Forelimb muscle (tissue), 1 donor: ENCODE measurements at regions not wholly inside any gene's neighbourhood (a gene's known extent, or its start where the extent isn't known, plus 50 kb on each side); places are given as distances from the start of the nearest gene placed in this dataset.

Experiments used
- DNase-seq: peaks from one replicate; pipeline ENCODE4 v3.0.0-alpha.2; 2013; ENCODE audit warnings: low read depth

DNA sequence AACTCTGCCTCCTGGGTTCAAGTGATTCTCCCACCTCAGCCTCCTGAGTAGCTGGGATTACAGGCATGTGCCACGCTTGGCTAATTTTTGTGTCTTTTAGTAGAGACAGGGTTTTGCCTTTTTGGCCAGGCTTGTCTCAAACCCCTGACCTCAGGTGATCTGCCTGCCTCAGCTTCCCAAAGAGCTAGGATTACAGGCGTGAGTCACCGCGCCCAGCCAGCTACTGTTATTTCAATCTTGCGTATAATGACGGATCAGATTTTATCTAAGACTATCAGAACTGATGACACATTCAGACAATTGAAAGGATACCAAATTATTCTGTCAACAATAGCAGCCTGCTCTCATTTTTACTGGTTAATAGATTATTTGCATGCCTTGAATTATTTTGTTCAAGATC, 612.2 kb downstream of the ZIC1 start:
- no peak for DNase-seq

DNA sequence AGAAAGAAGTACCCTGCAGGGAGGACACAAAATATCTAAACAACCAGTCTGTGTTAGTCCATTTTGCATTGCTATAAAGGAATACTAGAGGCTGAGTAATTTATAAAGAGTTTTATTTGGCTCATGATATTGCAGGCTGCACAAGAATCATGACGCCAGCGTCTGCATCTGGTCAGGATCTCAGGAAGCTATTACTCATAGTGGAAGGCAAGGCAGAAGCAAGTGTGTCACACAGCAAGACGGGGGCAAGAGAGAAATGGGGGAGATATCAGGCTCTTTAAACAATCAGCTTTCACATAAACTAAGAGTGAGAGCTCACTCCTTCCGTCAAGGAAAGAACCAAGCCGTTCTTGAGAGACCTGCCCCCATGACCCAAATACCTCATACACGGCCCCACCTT, 614.8 kb downstream of the ZIC1 start:
- DNase-seq = no peak

DNA sequence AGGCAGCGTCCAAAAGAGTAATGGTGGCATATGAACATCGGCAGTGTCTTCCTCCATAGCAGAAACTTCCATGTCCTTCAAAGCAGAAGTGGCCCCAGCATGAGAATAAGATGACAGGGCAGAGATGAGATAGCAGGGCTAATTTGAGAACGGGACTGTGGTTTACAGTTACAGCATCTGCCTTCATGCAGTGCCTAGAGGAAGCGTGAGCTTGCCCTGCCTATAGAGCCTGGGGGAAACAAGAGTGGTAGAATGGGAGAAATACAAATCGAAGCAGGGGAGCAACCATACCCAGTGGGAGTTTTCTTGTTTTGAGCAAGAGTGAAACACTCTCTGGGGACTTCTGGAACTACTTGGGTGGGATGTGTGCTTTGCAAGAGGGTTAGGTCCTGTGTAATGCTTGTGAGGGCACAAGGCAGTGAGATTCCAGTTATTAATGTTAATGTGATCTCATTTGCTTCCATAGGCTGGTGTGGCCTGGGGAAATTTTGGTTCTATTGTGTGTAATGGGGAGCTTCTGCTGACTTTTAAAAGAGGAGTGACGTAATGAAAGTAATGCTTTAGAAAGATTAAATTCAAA, 616.9 kb downstream of the ZIC1 start:
- no peak for DNase-seq

DNA sequence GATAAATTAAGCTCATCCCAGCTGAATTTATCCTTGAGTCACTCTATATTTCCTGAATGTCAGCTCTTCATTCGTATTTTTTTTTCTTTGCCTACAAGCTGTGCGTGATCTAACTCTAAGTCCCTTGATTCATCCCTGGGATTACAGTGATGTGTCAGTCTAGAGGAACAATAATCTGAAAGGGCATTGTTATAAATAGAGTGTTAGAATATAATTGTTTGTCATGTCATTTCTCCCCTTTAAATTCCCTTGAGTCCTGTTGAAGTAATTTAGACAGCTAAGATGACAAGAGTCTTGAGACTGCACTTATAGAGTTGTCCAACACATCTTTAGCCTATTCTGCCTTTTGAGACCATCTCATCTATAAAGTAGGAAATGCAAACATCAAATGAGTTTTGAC, 621.8 kb downstream of the ZIC1 start:
- no peak for DNase-seq

DNA sequence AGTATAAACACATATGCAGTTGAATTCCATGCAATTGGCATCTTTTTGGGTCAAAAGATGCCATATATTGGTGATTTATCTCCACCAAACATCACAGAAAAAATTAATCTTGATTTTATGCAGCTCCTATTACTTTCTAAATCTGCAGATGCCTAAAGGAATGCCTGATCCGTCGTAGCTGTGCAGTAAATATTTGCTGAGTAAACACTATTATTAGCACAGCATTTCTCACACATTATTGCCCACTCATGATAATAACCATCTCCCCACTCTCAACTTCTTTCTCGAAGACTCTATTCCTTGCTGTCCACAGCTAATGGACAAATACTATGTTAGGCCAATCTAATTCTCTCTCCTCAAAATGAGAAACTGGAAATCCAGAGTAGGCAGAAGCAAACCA, 625.2 kb downstream of the ZIC1 start:
- no peak for DNase-seq

DNA sequence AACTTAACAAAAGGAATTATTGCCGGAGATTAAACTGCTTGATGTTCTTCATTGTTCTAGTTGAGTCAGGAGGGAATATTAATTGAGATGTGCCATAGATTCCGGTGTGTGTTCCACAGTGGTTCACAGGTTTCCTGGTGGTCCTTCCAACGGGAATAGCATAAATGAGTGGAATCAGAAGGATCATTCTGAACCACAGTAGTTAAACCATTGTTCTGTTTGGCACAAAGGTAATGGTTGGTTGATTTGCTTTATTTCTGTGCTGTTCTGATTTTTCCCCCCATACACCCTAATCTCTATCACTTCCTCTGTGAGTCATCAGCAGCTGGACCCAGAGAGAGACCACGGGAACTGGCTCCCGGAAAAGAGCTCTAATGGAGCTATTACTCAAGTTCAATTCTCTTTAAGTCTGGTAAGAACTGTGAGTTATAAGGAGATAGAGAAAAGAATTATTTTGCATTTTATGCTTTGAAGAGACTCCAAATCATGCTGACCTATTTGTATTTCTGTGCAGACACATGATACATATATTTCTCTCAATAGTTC, 627.2 kb downstream of the ZIC1 start:
- no peak for DNase-seq

DNA sequence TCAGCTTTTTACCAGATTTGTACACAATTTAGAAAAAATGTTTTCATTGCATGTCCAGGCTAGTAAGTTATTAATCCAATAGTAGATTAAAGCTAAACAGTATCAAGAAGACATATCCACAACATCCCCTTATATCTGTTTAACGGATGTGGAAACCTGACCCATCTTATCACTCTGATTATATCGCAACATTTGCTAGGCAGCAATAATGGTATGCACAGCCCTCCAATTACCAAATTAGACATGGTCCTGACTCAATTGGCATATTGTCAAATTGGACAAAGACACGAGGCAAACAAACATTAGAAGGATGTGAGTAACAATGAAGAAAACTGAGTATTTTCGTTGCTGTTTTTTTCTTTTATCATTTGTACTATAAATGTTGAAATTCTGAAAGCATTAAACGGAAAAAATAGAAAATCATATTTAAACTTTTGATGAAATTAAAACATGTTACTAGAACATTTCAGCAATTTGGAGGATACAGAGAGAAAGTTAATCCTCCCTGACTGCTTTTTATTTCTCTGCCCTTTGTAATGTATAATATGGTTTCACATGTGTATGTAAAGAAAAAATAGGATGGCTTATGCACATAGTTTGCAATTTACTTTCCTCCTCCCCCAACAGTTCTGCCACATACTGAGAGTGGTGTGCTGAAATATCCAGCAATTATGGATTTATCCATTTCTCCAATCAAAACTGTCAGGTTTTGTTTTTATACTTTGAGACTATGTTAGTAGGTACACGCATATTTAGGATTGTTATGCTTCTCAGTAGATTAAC, 633.7 kb downstream of the ZIC1 start:
- no peak for DNase-seq

DNA sequence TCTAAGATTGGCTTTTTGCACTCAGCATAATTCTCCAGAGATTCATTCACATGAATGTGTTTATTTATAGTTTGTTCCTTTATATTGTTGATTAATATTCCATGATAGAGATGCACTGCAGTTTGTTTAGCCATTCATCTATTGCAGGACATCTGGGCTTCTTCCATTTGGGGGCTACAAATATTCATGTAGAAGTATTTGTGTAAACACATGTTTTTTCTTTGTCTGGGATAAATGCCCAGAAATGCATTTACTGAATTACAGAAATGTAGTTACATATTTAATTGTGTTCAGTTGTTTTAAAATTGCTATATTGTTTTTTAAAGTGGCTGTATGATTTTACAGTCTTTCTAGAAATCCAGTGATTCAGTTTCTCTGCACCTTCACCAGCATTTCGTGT, 635.0 kb downstream of the ZIC1 start:
- peak; percentile 16 for DNase-seq

DNA sequence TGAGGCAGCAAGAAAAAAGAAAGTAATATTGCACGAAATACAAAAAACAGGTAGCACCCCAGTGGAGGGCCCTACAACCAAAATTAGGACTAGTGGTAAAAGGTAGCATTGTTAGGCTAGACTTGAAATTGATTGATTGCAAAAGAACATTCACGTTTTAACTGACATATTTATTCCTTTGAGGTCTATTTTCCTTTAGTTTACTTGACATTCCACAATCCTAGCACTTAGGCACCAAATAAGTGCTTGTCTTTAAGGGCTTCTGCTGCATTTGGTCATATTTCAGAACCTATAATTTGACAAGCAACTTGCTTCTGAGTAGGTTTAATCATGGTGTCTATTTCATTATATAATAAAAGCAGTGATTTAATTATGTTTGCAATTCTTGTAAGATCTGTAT, 642.7 kb upstream of the AGTR1 start:
- no peak for DNase-seq

DNA sequence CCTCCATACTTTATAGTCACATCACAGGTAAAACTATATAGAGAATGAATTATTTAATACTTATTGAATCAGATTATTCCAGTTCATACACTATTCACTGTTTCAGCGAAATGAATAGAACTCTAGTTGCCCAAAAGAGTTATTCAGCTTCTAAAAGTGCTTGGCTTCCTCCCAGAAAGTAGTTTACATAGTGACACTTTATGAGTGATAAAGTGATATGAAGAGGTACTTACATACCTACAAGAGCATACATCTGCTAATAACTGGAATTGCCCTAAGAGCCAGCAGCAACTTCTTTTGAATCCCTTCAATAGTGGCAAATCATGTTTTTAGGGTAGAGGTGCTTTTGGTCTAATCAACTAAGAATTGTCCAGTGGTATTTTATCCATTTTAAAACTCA, 635.1 kb upstream of the AGTR1 start:
- no peak for DNase-seq

DNA sequence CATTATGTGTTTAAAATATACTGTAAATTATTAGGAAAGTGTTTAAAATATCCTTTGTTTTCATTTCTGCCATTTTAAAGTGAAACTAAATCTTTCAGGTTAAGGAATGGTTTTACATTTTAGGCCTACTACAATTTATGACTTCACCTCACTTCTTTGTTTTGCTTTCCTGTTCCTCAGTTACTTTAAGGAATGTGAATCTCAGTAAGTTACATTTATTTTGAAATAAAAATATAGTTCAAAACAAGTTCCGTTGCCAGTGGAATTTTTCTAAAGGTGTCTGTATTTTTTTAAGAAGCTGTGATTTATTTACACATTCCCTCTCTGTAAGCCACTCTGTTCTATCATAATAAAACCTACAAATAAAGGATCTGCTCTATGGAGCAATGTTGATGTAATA, 630.9 kb upstream of the AGTR1 start:
- no peak for DNase-seq

DNA sequence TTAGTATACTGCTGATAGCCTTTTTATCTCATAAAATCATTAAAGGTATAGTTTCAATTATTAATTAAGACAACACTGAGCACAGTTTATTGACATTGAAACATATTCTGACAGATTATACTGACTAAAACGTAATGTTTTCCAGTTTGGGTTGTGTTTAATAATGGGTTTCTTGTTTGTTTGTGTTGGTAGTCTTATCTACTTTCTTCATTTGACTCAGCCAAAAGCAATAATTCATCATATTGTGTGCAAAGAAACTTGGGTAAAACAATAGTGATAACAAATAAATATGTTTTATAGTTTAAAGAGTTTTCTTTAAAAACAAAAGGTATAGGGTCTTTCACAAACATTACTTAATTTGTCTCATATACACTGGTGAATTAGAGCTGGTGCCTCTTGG, 629.2 kb upstream of the AGTR1 start:
- no peak for DNase-seq

DNA sequence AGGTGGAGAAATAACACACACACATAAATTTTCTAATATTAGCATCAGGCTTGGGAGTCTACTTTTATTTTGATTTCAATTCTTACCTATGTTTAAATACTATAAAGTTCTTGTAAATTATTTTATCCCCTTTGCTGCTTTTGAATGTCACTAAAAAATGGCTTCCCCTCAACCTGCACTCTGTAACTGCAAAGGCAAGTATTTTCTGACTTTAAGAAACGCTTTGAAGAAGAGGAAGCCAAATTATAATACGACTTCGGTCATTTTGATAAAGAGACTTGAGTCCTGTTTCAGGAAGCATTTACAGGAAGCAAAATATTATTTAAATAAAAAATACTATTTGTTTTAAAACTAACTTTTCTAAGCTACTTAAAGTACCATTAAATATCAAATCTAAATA, 627.7 kb upstream of the AGTR1 start:
- DNase-seq = no peak

DNA sequence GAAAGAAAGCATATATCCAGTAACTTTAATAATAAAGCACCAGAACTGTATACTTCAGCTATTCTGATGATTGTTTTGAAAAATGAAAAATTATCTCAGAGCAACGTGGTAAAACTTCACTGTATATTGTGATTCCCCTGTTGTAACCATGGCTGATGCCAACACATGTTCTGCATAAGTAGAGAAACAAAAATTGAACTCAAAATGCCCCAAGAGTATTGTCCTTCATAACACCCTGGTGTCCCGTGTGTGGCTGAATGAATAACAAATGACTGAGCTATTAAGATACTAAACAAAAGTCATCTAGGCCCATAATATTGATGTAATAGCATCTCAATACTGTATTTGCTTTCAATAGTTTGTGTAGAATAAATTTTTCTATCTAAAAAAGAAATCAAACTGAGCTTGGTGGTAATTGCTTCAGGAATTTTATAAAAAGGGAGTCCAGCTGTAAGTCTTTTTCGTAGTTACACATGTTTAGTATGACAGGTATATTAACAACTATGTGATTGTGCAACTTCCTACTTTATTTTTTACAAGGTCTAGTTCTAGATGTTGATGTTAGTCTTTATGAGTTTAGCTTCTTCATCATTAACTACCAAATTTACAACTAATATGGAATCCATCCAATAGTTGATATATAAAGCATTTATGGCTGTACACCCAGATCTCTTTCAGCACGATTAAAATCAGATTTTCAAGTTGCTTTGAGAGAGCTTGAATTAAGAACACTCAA, 623.8 kb upstream of the AGTR1 start:
- DNase-seq = no peak

DNA sequence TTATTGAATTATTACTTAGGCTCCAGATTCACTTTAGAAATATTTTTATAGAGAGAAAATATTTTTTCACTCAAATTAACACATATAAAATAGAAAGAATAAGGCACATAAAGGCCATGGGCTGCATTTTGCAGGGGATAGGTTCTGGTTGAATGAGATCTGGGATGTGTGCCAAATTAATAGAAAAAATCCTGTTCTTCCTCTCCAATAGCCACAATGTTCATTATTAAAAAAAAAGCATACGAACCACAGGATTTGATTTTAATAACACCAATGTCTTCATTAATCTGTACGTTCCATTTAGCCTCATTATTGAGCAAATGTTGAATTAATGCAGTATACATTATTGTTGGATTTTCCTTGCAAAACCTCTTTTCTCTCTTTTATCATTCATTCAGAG, 622.8 kb upstream of the AGTR1 start:
- no peak for DNase-seq

DNA sequence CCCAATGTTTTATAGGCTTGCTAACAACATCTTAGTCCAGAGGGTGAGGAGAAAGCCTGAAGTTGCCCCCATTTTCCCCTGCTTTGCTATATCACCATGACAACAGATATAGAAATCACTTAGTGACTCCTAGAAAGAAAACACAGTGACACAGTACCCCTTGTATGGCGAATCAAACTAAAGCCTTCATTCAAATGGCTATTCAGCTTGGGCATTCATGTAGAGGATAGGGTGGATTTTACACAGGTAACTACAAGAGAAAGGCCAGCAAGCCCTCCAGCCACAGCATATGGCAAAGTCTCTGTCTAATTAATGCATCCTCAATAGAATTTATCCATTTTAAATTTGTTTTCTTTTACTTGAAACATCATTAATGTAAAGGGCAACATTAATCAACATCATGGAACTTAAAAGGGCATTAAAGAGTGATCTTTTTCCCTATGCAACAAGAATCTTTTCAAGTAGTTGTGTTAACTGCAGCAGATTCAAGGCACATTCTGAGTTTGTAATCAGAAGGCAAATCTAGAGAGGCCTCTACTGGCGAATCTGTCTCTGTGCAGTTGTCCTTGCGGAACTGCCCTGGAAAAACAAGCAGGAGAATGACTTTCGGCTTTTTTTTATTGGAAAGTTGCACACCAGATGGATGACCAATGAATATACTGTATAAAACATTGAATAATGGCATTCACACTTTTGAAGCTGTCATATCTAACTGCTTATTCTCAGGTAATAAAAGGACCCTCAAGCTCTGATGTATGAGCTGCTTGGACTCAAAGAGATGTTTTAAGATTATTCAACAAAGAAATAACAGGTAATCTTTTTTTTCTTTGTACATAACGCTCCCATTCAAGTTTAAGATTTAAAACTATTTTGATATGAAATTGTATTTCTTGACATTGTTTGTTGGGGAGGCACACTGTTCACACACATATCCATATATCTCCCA, 621.7 kb upstream of the AGTR1 start:
- peak; percentile 31 for DNase-seq

DNA sequence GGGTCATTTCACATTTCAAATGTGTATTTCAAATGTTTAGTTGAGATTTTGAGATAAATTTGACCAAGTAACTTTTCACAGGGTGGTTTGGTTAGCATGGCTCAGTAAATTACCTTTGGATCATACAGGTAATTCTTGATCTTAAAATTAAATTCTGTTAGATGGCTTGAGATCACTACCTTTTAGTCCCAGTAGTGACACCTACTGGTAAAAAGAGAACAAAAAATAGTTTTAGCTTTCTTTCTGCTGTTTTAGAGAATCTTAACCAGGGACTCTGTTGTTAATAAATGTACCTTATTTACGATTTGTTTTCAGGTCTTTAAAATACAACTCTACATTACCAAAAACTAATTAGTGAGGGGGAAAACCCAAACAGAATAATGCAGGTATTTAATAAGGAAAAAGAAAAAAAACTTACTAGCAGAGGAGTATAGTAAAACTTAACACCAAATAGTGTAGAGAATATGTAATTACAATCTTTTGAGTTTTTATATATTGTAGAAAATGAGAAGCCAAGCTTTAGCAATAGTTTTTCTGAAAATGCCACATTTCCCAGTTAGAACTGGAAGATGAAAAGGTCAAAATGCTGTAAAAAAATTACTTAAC, 620.3 kb upstream of the AGTR1 start:
- DNase-seq = no peak

DNA sequence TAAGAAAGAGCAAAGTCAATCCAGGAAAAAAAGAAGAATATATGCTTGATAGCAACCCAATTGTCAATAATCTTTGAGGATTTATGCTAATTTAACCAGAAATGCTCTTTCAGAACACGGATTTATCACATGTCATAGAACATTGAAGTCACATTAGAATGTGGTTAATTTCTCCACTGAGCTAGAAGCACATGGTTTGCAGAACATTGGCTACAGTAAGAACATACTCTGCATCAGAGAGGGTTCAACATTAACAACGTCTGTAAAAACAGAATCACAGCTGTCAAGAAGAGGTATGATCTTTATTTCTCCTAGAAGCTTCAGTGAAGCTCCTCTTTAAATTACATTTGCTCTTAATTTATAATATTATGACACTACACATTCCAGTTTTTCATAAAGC, 619.7 kb upstream of the AGTR1 start:
- DNase-seq = no peak

DNA sequence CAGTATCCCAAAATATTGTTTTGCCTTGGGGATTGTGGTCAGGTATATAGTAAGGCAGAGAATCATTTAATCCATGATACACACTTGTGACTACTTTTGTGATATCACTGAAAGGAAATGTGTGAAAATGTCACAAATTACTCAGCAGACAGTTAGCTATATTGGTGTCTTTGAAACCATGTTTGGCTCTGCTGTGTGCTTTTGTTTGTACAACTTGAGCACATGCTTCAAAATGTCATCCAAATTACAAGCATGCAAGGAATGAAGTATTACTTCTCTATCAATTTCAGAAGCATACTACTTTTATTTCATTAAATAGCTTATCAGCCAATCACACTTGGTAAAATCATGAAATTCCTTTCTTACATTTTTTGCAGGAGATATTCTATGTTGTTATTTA, 619.0 kb upstream of the AGTR1 start:
- no peak for DNase-seq

DNA sequence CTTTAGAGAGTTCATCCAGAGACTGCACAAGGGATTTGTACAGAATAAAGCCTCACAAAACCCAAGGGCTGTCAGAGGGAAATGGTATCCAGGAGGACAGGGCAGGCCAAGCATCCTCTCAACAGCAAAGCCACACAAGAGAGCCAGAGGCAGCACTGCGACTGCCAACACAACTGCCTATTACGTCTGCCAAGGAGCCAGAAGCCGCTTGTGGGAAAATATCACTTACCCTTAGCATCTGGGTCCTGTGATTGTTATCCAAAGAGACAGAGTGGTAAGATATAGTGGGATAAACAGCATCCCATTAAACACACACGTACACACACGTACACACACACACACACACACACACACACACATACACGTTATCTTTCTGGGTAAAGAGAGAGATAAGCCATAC, 618.3 kb upstream of the AGTR1 start:
- DNase-seq = no peak

DNA sequence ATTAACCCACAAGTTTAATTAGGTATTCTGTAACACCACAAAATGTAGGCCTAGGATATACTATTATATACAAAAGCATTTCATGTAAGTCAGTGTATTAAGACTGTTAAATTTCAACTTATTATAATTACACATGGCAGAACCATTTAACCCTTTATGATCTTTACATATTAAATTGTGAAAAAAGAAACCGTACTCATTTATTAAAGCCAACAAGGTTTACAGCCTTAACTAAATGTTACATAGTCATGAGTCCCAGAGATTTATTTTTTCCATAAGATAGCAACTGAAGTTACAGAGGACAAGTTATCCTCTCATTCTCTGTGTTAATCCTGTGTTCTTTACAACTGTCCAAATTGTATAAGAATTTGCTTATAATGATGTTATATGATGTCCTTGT, 615.8 kb upstream of the AGTR1 start:
- no peak for DNase-seq
